Smooth muscle cell (in vitro differentiated cells): ENCODE measurements at regions not wholly inside any gene's neighbourhood (a gene's known extent, or its start where the extent isn't known, plus 50 kb on each side); places are given as distances from the start of the nearest gene placed in this dataset.

Source experiments
- DNase-seq: peaks from one replicate; lab custom pipeline; 2025; ENCODE audit not compliant: unreplicated experiment; lab: John Stamatoyannopoulos, UW
- H2AFZ ChIP-seq: fragments of 200-600 bp; sonication (generic); 2 replicates; pipeline ENCODE4 v1.6.0; 2016; ENCODE audit warnings: antibody characterized with exemption, low read depth, mild to moderate bottlenecking
- H3F3A ChIP-seq: fragments of 200-600 bp; sonication (generic); 2 replicates; pipeline ENCODE4 v1.6.0; 2017; ENCODE audit warnings: antibody characterized with exemption, low read depth
- H3K27ac ChIP-seq: fragments of 200-600 bp; sonication (generic); 2 replicates; pipeline ENCODE4 v1.5.1; 2016; ENCODE audit warnings: low read depth, mild to moderate bottlenecking
- H3K27me3 ChIP-seq: fragments of 200-600 bp; sonication (generic); 2 replicates; pipeline ENCODE4 v1.6.1; 2016; ENCODE audit warnings: low read depth, mild to moderate bottlenecking
- H3K36me3 ChIP-seq: fragments of 200-600 bp; sonication (generic); 2 replicates; pipeline ENCODE4 v1.5.1; 2016; ENCODE audit warnings: low read depth
- H3K4me1 ChIP-seq: fragments of 200-600 bp; sonication (generic); 2 replicates; pipeline ENCODE4 v1.5.1; 2016; ENCODE audit warnings: low read depth
- H3K4me2 ChIP-seq: fragments of 200-600 bp; sonication (generic); 2 replicates; pipeline ENCODE4 v1.6.0; 2016; ENCODE audit warnings: mild to moderate bottlenecking
- H3K4me3 ChIP-seq: fragments of 200-600 bp; sonication (generic); 2 replicates; pipeline ENCODE4 v1.5.1; 2016; ENCODE audit warnings: mild to moderate bottlenecking
- H3K79me2 ChIP-seq: fragments of 200-600 bp; sonication (generic); 2 replicates; pipeline ENCODE4 v1.6.0; 2016; ENCODE audit warnings: low read depth, mild to moderate bottlenecking
- H3K9ac ChIP-seq: fragments of 200-600 bp; sonication (generic); 2 replicates; pipeline ENCODE4 v1.6.0; 2016; ENCODE audit warnings: low read depth
- H3K9me3 ChIP-seq: fragments of 200-600 bp; sonication (generic); replicated peaks from 2 replicates; pipeline ENCODE4 v1.5.1; 2016; ENCODE audit warnings: low read depth
- H4K20me1 ChIP-seq: fragments of 200-600 bp; sonication (generic); 2 replicates; pipeline ENCODE4 v1.6.0; 2016; ENCODE audit warnings: low read depth
- WGBS: methylation state at CpG from one replicate; pipeline ENCODE4 v1.1.7; 2016; ENCODE audit warnings: low lambda C conversion rate; 5-methylcytosine and 5-hydroxymethylcytosine counted together
- TF ChIP-seq, protein P1 (sequence below): fragments of 200-600 bp; sonication (generic); IDR thresholded peaks from 2 replicates; pipeline ENCODE4 v1.5.1; 2017; ENCODE audit warnings: borderline replicate concordance, mild to moderate bottlenecking, antibody characterized with exemption; ENCODE audit not compliant: insufficient read depth, poor library complexity, severe bottlenecking

DNA sequence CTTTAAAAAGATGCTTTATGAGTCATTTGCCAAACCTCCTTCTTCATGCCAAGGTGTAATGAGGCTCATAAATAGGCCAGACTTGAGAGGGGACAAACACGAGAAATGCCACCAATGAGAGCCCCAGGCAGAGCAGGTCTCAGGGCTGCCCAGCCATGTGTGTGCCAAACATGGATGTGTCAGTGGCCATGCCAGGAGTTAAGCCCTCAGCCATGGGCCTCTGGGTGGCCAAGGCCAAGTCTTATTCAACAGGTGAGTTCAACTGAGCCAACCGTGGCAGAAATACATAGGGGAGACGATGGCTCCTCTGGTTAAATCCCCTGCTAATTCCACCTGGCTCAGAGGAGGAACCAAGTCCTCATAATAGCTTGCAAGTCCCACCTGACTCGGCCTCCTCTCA lies 358.8 kb downstream of the PREX1 start:
- peaks cover 20% of the 10 kb centered on the region for H3K27me3 ChIP-seq
- WGBS, result 94% methylated on average over 4 of the region's 4 CpGs
- TF ChIP-seq, protein P1, sequence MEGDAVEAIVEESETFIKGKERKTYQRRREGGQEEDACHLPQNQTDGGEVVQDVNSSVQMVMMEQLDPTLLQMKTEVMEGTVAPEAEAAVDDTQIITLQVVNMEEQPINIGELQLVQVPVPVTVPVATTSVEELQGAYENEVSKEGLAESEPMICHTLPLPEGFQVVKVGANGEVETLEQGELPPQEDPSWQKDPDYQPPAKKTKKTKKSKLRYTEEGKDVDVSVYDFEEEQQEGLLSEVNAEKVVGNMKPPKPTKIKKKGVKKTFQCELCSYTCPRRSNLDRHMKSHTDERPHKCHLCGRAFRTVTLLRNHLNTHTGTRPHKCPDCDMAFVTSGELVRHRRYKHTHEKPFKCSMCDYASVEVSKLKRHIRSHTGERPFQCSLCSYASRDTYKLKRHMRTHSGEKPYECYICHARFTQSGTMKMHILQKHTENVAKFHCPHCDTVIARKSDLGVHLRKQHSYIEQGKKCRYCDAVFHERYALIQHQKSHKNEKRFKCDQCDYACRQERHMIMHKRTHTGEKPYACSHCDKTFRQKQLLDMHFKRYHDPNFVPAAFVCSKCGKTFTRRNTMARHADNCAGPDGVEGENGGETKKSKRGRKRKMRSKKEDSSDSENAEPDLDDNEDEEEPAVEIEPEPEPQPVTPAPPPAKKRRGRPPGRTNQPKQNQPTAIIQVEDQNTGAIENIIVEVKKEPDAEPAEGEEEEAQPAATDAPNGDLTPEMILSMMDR, result no peak

GRCh38 chr20:48468571-48468970 lies 359.2 kb downstream of the PREX1 start:
- no peak overlapping the region for H3K9ac ChIP-seq
- TF ChIP-seq, protein P1, result no peak
- no peak for DNase-seq
- no peaks in the 10 kb centered on the region for H3K4me1 ChIP-seq
- H3K4me2 ChIP-seq, result no peak overlapping the region
- H3K27ac ChIP-seq, result no peak overlapping the region
- H3K9me3 ChIP-seq, result no peaks in the 10 kb centered on the region
- 88% methylated on average over 5 of the region's 5 CpGs for WGBS
- H3K4me3 ChIP-seq, result no peak overlapping the region
- H3K79me2 ChIP-seq, result no peaks in the 10 kb centered on the region
- no peak overlapping the region for H2AFZ ChIP-seq
- no peaks in the 10 kb centered on the region for H3F3A ChIP-seq
- no peaks in the 10 kb centered on the region for H4K20me1 ChIP-seq
- peaks cover 16% of the 10 kb centered on the region for H3K27me3 ChIP-seq
- no peaks in the 10 kb centered on the region for H3K36me3 ChIP-seq

More for the DNA sequence above, 358.8 kb downstream of the PREX1 start:
- Histone ChIP-seq H4K20me1 (no peaks in the 10 kb centered on the region), H3K4me2 (no peak overlapping the region), H3K9ac (no peak overlapping the region), H3K4me3 (no peak overlapping the region), H3K36me3 (no peaks in the 10 kb centered on the region), H3K27ac (no peak overlapping the region), H2AFZ (no peak overlapping the region), H3K4me1 (no peaks in the 10 kb centered on the region), H3F3A (no peaks in the 10 kb centered on the region), H3K79me2 (no peaks in the 10 kb centered on the region), H3K9me3 (no peaks in the 10 kb centered on the region)
- DNase-seq, result no peak

DNA sequence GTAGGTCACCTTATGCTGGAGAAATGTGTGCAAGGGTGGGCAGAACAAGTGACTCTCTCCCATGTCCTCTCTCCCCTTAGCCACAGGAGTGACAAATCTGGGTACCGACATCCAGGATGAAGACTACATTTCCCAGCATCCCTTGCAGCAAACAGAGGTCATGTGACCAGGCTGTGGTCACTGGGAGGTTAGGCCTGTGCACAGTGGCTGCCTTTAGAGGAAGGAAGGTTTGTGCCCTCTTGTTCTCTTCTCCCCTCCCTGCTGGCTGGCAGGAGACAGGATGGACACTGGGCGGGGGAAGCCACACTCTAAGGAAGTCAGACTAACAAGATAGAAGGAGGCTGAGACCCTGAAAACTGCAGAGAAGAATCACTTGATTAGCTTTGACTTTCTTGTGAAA lies 360.2 kb downstream of the PREX1 start:
- TF ChIP-seq, protein P1, result no peak

GRCh38 chr20:48465271-48465670 lies 362.5 kb downstream of the PREX1 start:
- WGBS, result 96% methylated on average over 4 of the region's 4 CpGs
- H3K4me1 ChIP-seq, result no peaks in the 10 kb centered on the region
- H3K79me2 ChIP-seq, result no peaks in the 10 kb centered on the region
- no peak for DNase-seq
- H3K27ac ChIP-seq, result no peak overlapping the region
- no peaks in the 10 kb centered on the region for H4K20me1 ChIP-seq
- H3K4me2 ChIP-seq, result no peak overlapping the region
- no peaks in the 10 kb centered on the region for H3F3A ChIP-seq
- H3K27me3 ChIP-seq, result no peaks in the 10 kb centered on the region
- TF ChIP-seq, protein P1, result no peak
- no peaks in the 10 kb centered on the region for H3K36me3 ChIP-seq
- no peak overlapping the region for H3K9ac ChIP-seq
- H3K4me3 ChIP-seq, result no peak overlapping the region
- H2AFZ ChIP-seq, result no peak overlapping the region
- no peaks in the 10 kb centered on the region for H3K9me3 ChIP-seq

More for the DNA sequence above, 360.2 kb downstream of the PREX1 start:
- Histone ChIP-seq H3K79me2 (no peaks in the 10 kb centered on the region), H3K27me3 (peaks cover 7% of the 10 kb centered on the region), H4K20me1 (no peaks in the 10 kb centered on the region), H3K4me3 (no peak overlapping the region), H3K4me2 (no peak overlapping the region), H3K36me3 (no peaks in the 10 kb centered on the region), H3K27ac (no peak overlapping the region), H3K9ac (no peak overlapping the region), H3K4me1 (no peaks in the 10 kb centered on the region), H2AFZ (no peak overlapping the region), H3K9me3 (no peaks in the 10 kb centered on the region), H3F3A (no peaks in the 10 kb centered on the region)
- 100% methylated on average over 2 of the region's 2 CpGs for WGBS
- no peak for DNase-seq
